GM18868 (cell line): ENCODE measurements at regions not wholly inside any gene's neighbourhood (a gene's known extent, or its start where the extent isn't known, plus 50 kb on each side); places are given as distances from the start of the nearest gene placed in this dataset.
"Not testable (repeated sequence)": the region's sequence is repeated elsewhere in the genome, so short reads cannot be mapped to it uniquely, and the experiment has no call there.

Experiments used
- ATAC-seq: cut with Tn5 transposase; IDR thresholded peaks from one replicate; pipeline ENCODE4 v1.9.1; 2021; ENCODE audit warnings: mild to moderate bottlenecking, moderate library complexity; ENCODE audit not compliant: unreplicated experiment

DNA sequence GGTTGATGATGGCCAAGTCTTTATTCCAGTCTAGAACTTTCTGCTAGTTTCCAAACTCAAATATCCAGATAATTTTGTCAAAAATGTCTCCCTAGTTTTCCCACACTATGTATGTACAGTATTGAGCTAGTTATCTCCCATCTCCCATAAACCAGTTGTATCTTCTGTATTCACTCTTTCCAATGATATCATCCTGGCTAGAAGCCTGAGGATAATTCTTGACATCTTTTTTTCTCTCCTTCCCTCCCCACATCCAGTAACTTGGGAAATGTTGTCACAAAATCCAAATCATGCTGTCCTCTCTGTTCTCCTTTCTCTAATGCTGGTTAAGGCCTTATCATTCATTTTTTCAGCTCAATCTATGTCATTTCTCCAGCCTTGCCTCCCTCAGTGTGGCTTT, 553.8 kb upstream of the FANCL start:
- no peak for ATAC-seq

- ATAC-seq, result peak; percentile 86
Observed at GRCh38 chr2:58794103-58794502, 553.0 kb upstream of the FANCL start.

DNA sequence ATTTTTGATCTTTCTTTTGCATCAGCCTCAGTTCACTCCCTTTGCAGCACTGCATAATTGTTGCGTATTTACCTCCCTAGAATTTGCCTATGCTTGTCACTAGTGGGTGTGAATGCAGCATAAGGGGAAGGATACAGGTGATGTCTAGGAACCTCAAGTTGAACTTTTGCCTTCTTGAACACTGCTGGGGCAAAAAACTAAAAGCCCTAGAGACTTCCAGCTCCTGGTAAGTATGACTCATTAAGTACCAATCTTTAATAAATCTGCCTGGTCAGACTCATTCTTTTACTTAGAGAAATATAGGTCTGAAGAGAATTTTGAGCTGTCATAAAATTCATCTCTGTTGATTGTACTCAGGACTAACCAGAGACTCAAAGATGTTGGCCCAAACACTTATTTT, 547.3 kb upstream of the FANCL start:
- ATAC-seq, result peak; percentile 83

GRCh38 chr2:58770846-58771245, 529.7 kb upstream of the FANCL start:
- ATAC-seq, result no peak

DNA sequence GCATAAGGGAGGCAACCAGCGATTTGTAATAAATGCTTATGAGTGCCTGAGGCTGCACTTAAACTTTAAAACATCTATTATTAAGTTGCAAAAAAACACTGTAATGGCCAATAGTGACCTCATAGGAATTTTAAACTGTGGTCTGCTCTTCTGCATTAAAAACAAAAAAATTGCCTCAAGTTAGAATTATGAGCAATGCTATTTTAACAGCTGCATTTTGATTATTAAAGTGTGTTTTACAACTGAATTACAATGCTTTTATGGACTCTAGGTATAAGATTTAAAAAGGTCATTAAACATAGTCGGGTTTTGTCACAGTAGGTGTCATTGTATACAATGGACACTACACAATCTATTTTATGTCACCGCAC, 528.7 kb upstream of the FANCL start:
- ATAC-seq, result no peak

GRCh38 chr2:58769111-58769863, 528.2 kb upstream of the FANCL start:
- ATAC-seq, result no peak

GRCh38 chr2:58768715-58769080, 527.6 kb upstream of the FANCL start:
- no peak for ATAC-seq

- no peak for ATAC-seq
Observed at GRCh38 chr2:58767828-58768714, 526.9 kb upstream of the FANCL start.

GRCh38 chr2:58764338-58765104, 523.4 kb upstream of the FANCL start:
- peak; percentile 69 for ATAC-seq

DNA sequence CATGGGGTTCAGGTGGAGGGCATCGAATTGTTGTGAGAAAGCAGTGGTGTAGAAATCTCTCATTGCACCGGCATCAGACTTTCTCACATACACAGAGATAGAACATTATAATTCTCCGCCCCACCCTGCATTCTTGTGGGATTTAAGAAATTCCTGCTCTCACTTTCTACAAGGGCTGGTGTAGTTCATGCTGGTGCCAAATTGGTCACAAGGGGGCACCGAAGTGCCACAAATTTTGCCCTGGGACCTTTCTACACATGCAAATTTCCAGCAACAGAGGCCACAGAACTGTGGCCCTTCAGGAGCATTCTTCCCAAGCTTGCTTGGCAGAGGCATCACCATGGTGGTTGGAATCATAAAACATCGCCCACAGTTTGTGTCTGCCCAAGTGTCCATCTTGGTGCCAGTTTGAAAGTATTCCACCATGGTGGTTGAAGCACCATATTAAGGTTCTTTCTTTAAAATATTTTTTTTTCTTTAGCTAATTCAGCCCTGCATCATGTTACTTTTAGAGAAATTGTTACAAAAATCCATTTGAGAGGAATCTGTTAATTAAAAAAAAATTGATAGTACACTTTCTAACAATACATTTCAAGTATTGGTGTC, 521.2 kb upstream of the FANCL start:
- ATAC-seq, result peak; percentile 77

DNA sequence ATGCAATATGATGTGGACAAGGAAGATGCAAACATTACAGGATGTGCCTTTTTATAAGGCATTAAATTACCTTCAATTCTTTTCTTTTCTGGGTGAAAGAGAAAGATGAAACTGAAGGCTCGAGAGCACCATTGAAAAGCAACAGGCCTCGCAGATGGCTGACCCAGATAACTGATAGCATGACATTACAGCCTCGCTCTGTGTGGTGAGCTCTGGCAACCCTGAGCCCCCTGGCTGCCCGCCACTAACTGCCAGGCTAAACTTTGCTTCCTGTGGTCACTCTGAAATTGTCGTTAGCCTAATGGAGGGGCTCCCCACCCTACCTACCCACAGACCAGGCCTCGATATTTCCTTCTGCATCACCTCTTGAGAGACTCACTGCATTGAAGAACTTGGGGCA, 516.8 kb upstream of the FANCL start:
- ATAC-seq, result no peak

DNA sequence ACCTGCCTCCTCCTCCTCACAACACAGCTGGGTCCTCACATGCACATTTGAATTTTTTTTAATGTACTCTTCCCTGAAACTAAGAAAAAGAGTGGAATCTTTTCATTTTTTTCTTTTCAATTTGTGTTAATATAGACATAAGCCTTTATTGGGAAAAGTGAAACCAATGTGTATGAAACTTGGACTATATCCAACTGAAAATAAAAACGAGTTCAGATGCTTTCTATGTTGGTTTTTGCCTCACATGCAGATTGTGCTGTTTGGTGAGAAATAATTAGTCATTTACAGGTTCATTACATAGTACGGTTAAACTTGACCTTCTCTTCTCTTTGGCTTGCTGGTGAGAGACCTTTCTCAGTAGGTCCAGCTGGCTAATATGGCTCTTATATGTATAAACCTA, 515.2 kb upstream of the FANCL start:
- ATAC-seq, result no peak

DNA sequence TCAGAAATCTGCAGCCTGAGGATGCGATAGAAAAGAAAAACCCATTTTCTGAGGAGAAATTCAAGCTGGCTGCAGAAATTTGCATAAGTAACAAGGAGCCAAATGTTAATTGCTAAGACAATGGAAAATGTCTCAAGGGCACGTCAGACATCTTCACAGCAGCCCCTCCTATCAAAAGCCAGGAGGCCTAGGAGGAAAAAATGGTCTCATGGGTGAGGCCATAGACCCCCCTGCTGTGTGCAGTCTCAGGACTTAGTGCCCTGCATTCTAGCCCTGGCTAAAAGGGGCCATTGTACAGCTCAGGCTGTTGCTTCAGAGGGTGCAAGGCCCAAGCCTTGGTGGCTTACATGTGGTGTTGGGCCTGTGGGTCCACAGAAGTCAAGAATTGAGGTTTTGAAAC, 511.4 kb upstream of the FANCL start:
- not testable (repeated sequence) for ATAC-seq

- ATAC-seq, result not testable (repeated sequence)
Observed at GRCh38 chr2:58751676-58752075, 510.6 kb upstream of the FANCL start.

DNA sequence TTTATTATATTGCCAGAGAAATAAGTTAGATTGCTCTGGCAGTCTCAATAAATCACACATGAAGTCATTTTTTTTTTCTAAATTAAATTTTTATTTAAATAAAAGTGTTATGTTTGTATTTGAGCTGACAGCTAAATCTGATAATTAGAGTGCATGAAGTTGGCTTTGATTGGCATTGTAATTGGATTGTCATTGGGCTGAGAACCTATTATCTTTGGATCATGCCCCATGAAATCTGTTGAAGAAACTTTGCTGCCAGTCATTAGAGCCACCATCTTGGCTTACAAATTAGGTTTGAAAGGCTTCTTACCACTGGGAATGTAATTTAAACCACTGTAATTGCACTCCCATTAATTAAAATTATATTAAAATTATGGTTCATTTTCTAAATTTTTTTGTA, 507.9 kb upstream of the FANCL start:
- ATAC-seq, result no peak

DNA sequence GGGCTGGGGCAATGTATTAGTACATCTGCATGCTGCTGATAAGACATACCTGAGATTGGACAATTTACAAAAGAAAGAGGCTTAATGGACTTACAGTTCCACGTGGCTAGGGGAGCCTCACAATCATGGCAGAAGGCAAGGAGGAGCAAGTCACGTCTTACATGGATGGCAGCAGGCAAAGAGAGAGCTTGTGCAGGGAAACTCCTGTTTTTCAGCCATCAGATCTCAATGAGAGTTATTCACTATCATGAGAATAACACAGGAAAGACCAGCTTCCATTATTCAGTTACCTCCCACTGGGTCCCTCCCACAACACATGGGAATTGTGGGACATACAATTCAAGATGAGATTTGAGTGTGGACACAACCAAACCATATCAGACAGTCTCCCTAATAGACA, 504.2 kb upstream of the FANCL start:
- ATAC-seq, result not testable (repeated sequence)

DNA sequence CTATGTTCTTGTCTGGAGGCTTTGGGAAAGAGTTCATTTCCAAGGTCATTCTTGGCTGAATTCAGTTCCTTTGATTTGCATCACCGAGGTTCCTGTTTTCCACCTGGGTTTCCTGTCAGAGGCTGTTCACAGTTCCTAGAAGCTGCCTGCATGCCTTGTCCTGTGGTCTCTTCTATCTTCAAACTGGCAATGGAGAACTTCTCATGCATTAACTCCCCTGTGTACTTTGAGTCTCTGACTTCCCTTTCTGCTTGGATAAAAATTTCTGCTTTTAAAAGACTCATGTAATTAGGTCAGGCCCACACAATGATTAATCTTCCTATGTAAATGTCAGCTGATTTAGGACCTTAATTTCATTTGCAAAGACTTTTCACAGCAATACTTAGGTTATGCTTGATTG, 499.3 kb upstream of the FANCL start:
- ATAC-seq, result no peak

- ATAC-seq, result no peak
Observed at GRCh38 chr2:58739033-58739432, 497.9 kb upstream of the FANCL start.

- ATAC-seq, result no peak
Observed at GRCh38 chr2:58734365-58734764, 493.2 kb upstream of the FANCL start.

DNA sequence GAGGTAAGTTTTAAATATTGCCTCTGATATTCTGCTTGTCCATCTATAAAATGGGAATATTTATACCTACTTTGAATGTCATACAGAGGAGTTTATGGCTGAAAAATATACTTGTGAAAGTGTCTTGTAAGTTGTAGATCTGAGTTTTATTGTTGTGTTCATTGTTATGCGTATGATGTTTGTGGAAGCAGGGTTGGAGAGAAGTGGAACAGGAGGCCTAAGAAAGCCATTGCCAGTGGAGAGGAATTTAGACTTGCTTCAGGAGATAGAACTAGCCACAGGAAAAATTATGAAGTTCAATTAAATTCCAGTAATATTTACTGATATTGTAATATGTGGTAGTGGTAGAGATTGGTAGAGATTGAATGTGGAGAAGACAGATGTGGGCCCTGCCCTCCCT, 491.9 kb upstream of the FANCL start:
- ATAC-seq, result no peak

DNA sequence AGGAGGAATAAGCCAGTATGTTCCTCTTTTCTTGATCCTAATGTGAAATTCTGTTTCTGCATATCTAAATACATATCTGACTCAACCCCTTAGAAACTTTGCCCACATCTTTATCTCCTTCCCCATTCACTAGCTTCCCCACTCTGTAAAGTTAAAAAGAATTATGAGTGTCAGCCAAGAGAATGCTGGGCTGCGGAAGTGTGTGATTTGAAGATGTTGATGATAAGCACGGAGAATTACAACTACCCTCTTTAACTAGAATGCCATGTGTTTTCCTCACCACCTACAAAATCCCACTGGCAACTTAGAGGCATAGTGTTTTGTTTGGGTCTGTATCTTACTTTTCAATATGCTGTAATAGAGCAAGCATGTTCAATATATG, 490.4 kb upstream of the FANCL start:
- peak; percentile 42 for ATAC-seq
